Common myeloid progenitor, CD34-positive (primary cell): ENCODE measurements at regions not wholly inside any gene's neighbourhood (a gene's known extent, or its start where the extent isn't known, plus 50 kb on each side); places are given as distances from the start of the nearest gene placed in this dataset.

ENCODE experiments used
- CTCF ChIA-PET: fragments of 350-600 bp; sonication (Branson Sonifier 250); formaldehyde crosslinking; loops from one replicate; lab custom pipeline; 2021; ENCODE audit warnings: antibody characterized with exemption; lab: Charles Lee
- POLR2A ChIA-PET: fragments of 350-600 bp; sonication (Branson Sonifier 250); formaldehyde crosslinking; loops from one replicate; lab custom pipeline; 2021; ENCODE audit warnings: antibody characterized with exemption; lab: Charles Lee
- DNase-seq, 3 donors: peaks; one replicate each; pipeline versions ENCODE4 v3.0.0 to v3.0.0-alpha.2; 2013
- H3K27ac ChIP-seq, 2 experiments: 1 replicate in 1 of 2; 2 replicates in 1 of 2; pipeline ENCODE4 v1.7.0; 2013; ENCODE audit warnings: inconsistent platforms in 2 of 2, low read length in 2 of 2, mild to moderate bottlenecking in 2 of 2, low read depth in 1 of 2, moderate library complexity in 1 of 2; ENCODE audit not compliant: severe bottlenecking in 2 of 2, insufficient read depth in 1 of 2, poor library complexity in 1 of 2
- H3K27me3 ChIP-seq, 5 experiments: replicated peaks in 2 of 5; 1 replicate in 3 of 5; 2 replicates in 2 of 5; pipeline versions ENCODE4 v1.6.1 to v1.7.0; 2013; ENCODE audit warnings: low read length in 4 of 5, mild to moderate bottlenecking in 2 of 5, moderate library complexity in 2 of 5, inconsistent platforms in 1 of 5; ENCODE audit not compliant: insufficient read depth in 5 of 5, control insufficient read depth in 4 of 5
- H3K36me3 ChIP-seq, 4 experiments: 1 replicate in 2 of 4; 2 replicates in 2 of 4; pipeline versions ENCODE4 v1.6.1 to v1.7.0; 2013; ENCODE audit warnings: low read length in 3 of 4, control low read depth in 1 of 4, mild to moderate bottlenecking in 1 of 4; ENCODE audit not compliant: control insufficient read depth in 4 of 4, insufficient read depth in 4 of 4
- H3K4me1 ChIP-seq, 4 experiments: 1 replicate in 3 of 4; 2 replicates in 1 of 4; pipeline versions ENCODE4 v1.6.1 to v1.7.1; 2013; ENCODE audit warnings: low read length in 3 of 4, mild to moderate bottlenecking in 3 of 4, control low read depth in 1 of 4, inconsistent platforms in 1 of 4, moderate library complexity in 1 of 4; ENCODE audit not compliant: control insufficient read depth in 4 of 4, insufficient read depth in 4 of 4; ENCODE audit errors: control extremely low read depth in 1 of 4
- H3K4me3 ChIP-seq, 7 experiments: 1 replicate in 4 of 7; 2 replicates in 3 of 7; pipeline versions ENCODE4 v1.5.1 to v1.7.0; 2013; ENCODE audit warnings: mild to moderate bottlenecking in 7 of 7, low read length in 6 of 7, moderate library complexity in 6 of 7, inconsistent platforms in 2 of 7, low read depth in 2 of 7, control low read depth in 1 of 7; ENCODE audit not compliant: insufficient read depth in 4 of 7, control insufficient read depth in 1 of 7; ENCODE audit errors: extremely low read depth in 1 of 7
- H3K9me3 ChIP-seq, 5 experiments: 1 replicate in 4 of 5; 2 replicates in 1 of 5; pipeline versions ENCODE4 v1.6.1 to v1.7.1; 2013; ENCODE audit warnings: low read length in 4 of 5, mild to moderate bottlenecking in 2 of 5, inconsistent platforms in 1 of 5, low read depth in 1 of 5, moderate library complexity in 1 of 5; ENCODE audit not compliant: control insufficient read depth in 4 of 5, insufficient read depth in 2 of 5; ENCODE audit errors: control extremely low read depth in 1 of 5
- WGBS: methylation state at CpG from one replicate; pipeline ENCODE4 v1.1.5; 2013; ENCODE audit not compliant: insufficient coverage; 5-methylcytosine and 5-hydroxymethylcytosine counted together

DNA sequence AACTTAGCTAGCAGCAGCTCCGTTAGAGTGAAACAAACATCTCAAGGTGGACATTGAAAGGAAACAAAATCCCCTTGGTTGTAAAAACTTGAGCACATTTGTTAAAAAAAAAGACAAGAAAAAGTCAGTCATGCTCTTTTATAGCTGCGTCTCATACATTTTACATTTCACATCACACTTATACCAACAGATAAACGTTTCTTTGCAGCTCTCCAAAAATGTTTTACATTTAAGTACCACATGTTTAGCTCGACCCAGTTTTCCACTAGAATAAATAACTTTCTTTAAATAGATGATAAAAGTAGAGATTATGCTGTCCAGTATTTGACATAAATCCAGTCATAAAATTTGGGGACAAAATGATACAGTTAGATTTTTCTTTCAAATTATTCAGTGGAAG lies 297.0 kb upstream of the ST6GAL2 start:
- Histone ChIP-seq H3K4me3 (no peak overlapping the region), H3K36me3 (no peaks in the 10 kb centered on the region), H3K27me3 (no peaks in the 10 kb centered on the region), H3K4me1 (no peaks in the 10 kb centered on the region), H3K27ac (no peak overlapping the region), H3K9me3 (no peaks in the 10 kb centered on the region)
- WGBS, result 100% methylated on average over 2 of the region's 4 CpGs
- ChIA-PET CTCF (no interaction called here), POLR2A (no interaction called here)
- no peak for DNase-seq

DNA sequence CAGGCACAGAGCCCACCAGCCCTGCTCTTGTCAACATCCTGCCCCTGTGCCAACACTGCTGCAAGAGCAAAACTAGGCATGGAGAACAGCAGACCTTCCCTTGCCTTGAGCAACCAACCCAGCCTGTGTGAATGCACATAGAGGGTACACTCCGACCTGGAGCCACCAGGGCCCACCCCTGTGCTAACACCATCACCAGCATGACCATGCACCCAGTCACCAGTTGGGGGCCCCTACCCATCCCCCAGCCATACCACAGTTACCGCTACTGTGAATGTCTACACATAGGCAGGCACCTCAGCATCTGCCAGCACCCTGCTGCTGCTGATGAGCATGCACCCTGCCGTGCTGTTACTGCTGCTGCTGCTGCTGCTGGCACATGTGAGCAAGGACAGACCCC lies 301.9 kb upstream of the ST6GAL2 start:
- POLR2A ChIA-PET, result no interaction called here
- Histone ChIP-seq H3K36me3 (no peaks in the 10 kb centered on the region), H3K27me3 (no peaks in the 10 kb centered on the region), H3K27ac (no peak overlapping the region), H3K4me1 (no peaks in the 10 kb centered on the region), H3K9me3 (no peaks in the 10 kb centered on the region), H3K4me3 (no peak overlapping the region)
- WGBS, result 86% methylated on average over 3 of the region's 3 CpGs
- no peak for DNase-seq
- CTCF ChIA-PET, result no interaction called here

DNA sequence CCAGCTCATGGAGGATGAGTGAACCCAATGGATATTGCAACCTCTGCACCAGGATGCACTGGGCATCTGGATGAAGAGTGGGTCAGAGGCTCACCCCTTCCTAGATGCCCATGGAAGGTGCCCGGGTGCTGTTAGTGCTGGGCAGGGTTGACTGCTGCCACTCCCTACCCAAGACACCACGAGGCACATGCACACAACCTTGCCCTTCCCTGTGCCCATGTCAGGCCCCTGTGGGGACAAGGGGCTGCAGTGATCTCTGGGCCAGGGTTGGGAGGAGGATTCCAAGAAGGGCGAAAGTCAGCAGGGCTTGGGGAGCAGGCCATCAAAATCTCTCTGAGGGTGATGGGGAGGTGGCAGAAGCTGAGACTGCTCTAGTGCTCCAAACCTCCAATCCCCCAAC lies 309.7 kb upstream of the ST6GAL2 start:
- ChIA-PET POLR2A (no interaction called here), CTCF (interaction anchor here (1.6 kb wide), 1 partner anchor 16 kb away, joined by 3 read pairs; no protein-coding TSS in a partner anchor)
- WGBS, result 100% methylated on average over 1 of the region's 3 CpGs
- H3K27ac ChIP-seq, result no peak overlapping the region
- no peaks in the 10 kb centered on the region for H3K36me3 ChIP-seq
- DNase-seq, result no peak
- no peaks in the 10 kb centered on the region for H3K9me3 ChIP-seq
- H3K4me1 ChIP-seq, result no peaks in the 10 kb centered on the region
- no peaks in the 10 kb centered on the region for H3K27me3 ChIP-seq
- no peak overlapping the region for H3K4me3 ChIP-seq

DNA sequence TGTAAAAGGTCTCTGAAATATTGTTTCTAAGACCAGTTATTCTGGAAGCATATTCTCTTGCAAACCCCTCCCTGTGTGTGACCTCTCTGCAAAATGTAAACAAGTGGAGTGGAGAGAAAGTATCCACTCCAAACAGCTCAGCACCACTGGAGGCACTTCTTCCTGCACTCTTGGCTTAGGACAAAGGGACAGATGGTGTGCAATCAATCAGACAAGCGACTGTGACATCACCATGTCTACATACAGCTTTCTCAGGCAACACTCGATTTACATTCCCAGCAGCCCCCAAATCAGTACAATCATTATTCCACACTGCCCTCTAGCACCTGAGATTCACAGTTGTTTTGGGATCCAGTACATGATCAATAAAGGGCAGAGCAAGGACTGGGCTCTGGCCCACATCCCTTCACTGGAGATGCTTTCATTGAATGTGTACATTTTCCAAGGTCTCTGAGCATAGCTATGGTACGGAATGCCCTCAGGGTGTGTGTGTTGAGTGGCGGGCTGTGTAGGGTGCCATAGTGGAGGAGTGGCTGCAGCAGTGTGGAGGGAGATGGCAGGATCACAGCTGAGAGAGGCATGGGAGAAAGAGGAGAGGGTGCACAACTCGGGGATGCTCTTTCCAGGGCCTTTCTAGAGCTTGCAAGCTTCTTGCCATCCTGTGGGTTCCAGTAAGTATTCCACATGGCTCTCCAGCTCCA lies 311.8 kb upstream of the ST6GAL2 start:
- H3K27ac ChIP-seq, result no peak overlapping the region
- 100% methylated on average over 5 of the region's 5 CpGs for whole genome bisulfite sequencing
- CTCF ChIA-PET, result no interaction called here

DNA sequence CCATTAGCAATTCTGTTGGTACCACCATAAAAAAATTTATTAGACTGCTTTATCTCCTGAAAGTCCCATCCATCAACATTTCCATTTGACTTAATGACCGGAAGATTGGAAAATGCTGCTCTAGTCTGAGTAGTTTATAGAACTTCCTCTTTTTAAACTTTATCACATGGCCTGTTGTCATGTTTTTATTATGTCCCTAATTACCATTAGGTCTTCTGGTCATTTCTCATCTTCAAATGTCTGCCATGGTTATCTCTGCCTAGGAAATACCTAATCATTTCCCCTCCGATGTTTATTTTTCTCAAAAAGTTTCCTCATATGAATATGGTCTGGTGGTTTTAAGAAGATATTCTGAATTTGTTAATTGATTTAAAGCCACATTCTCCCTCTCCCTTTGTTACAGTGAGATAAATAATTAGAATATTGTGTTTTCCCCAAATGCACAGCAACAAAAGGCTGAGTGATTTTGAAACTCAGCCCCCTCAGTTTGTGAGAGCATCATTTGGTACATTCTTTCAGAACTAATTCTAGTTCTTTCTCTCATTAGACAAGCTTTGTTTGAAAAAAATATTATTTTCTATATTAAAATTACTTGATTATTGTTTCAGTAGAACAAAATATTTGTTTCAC lies 317.1 kb upstream of the ST6GAL2 start:
- ChIA-PET POLR2A (no interaction called here), CTCF (no interaction called here)
- Histone ChIP-seq H3K27ac (no peak overlapping the region), H3K27me3 (no peaks in the 10 kb centered on the region), H3K4me3 (no peak overlapping the region), H3K36me3 (no peaks in the 10 kb centered on the region), H3K4me1 (peaks cover 0 to 2% (median 0%) of the 10 kb centered on the region in 4 experiments), H3K9me3 (no peaks in the 10 kb centered on the region)
- WGBS, result no CpG with 5 or more reads among the region's 2 CpGs
- DNase-seq, result peak; percentile 1 to 6 (median 1)

More for the DNA sequence above, 311.8 kb upstream of the ST6GAL2 start:
- Histone ChIP-seq H3K27me3 (no peaks in the 10 kb centered on the region), H3K9me3 (no peaks in the 10 kb centered on the region), H3K4me1 (no peaks in the 10 kb centered on the region), H3K4me3 (no peak overlapping the region), H3K36me3 (no peaks in the 10 kb centered on the region)
- POLR2A ChIA-PET, result no interaction called here
- DNase-seq, result no peak

DNA sequence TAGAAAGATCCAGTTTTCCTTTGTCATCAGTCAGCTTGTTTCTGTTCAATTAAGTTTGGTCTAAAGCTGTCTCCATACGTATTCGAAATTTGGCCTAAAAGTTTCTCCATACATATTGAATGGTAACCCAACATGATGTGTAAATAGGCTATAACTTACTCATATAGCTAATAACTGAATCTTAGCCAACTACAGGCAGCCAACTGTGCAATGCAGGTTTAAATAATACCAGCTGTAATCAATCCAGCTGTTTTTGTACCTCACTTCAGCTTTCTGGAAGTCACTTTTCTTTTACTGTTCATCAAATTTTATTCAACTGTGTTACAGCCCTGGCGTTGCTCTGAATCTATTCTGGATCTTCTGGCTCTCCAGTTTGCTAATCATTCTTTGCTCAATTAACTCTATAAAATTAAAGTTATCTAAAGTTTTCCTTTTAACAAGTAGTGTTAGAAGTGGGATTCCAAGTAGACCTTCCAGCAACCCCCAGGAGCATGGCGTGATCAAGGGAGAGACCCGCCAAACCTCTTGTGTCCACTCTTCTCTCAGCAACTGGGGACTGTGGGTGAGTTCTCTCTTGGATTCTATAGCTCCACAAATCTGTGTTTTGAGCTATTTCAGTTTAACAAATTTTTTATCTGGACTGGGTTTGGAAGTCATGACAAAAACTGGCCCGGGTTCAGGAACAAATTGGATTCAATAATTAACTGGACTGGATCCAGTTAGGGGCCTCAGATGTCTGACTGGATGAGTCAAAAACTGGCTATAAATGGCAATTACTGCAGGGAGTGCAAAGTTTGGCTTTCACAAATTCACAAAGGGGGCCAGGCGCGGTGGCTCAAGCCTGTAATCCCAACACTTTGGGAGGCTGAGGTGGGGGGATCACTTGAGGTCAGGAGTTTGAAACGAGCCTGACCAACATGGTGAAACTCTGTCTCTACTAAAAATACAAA lies 329.7 kb upstream of the ST6GAL2 start:
- 100% methylated on average over 2 of the region's 9 CpGs for WGBS
- CTCF ChIA-PET, result no interaction called here
- Histone ChIP-seq H3K4me1 (no peaks in the 10 kb centered on the region), H3K4me3 (no peak overlapping the region), H3K27me3 (no peaks in the 10 kb centered on the region), H3K27ac (no peak overlapping the region), H3K36me3 (no peaks in the 10 kb centered on the region), H3K9me3 (no peaks in the 10 kb centered on the region)
- DNase-seq, result no peak
- POLR2A ChIA-PET, result no interaction called here

DNA sequence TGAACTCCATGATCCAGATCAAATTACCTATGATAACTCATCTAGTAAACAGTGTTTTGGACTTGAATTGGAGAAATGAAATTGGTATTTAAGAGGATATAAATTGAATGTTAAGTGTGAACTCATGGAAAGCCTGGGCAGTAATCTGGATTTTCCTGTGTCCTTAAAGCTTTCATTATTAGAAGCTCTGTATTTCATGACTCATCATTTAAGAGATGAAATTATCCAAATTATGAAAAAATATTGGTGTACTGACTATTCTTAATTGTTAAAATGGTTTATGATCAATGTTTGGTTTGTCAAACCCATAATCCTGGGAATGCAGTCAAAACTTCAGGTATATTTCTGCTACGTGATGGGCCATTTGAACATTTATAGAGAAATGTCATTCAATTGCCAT lies 332.2 kb upstream of the ST6GAL2 start:
- POLR2A ChIA-PET, result no interaction called here
- no peak overlapping the region for H3K4me3 ChIP-seq
- H3K4me1 ChIP-seq, result no peaks in the 10 kb centered on the region
- no peak for DNase-seq
- no peaks in the 10 kb centered on the region for H3K36me3 ChIP-seq
- H3K27me3 ChIP-seq, result no peaks in the 10 kb centered on the region
- H3K9me3 ChIP-seq, result no peaks in the 10 kb centered on the region
- CTCF ChIA-PET, result no interaction called here
- H3K27ac ChIP-seq, result no peak overlapping the region
- WGBS, result 100% methylated on average over 1 of the region's 1 CpG
